GM19023 (cell line): ENCODE measurements at regions not wholly inside any gene's neighbourhood (a gene's known extent, or its start where the extent isn't known, plus 50 kb on each side); places are given as distances from the start of the nearest gene placed in this dataset.

Source experiments
- ATAC-seq: cut with Tn5 transposase; IDR thresholded peaks from one replicate; pipeline ENCODE4 v1.9.1; 2021; ENCODE audit warnings: mild to moderate bottlenecking, moderate library complexity; ENCODE audit not compliant: unreplicated experiment

GRCh38 chr2:183607995-183608394, 483.8 kb downstream of the NUP35 start:
- ATAC-seq: no peak

DNA sequence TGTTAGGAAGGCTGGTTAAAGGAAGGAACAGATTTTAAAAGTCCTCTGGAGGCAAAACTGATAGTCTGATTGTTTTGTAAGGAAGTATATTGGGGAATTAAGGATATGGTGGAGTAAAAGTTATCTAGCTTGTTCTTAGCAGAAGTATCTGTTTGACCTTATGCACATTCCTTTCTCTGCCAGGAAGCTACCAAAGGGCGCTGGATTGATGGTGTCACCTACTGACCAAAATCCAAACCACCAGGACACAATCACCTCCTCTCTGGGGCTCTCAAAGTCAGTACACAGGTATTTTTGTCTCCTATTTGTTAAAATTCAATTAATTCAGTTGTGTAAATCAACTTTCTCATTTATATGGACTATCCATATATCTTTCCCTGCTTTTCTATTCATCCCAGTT, 484.5 kb downstream of the NUP35 start:
- no peak for ATAC-seq

- no peak for ATAC-seq
Observed at GRCh38 chr2:183610724-183611123, 486.5 kb downstream of the NUP35 start.

- no peak for ATAC-seq
Observed at GRCh38 chr2:183614799-183615435, 490.7 kb downstream of the NUP35 start.

DNA sequence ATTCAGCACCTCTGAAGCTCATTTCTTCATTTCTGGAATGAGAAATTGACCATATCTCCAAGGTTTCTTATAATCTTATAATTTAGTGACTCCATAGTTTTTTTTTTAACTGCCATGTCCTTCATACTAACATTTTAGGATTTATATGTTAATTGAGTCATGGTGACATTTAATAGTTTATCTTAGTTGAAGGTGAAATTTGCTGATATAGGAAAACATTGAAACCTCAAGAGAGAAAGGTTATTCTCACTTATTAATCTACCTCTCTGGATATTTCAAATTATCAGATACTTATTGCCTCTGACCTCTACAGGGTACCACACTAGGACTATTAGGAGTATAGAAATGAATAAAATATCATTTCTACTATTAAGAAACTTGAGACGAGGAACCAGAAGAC, 499.0 kb downstream of the NUP35 start:
- no peak for ATAC-seq

- ATAC-seq: no peak
Observed at GRCh38 chr2:183630964-183631363, 506.7 kb downstream of the NUP35 start.

DNA sequence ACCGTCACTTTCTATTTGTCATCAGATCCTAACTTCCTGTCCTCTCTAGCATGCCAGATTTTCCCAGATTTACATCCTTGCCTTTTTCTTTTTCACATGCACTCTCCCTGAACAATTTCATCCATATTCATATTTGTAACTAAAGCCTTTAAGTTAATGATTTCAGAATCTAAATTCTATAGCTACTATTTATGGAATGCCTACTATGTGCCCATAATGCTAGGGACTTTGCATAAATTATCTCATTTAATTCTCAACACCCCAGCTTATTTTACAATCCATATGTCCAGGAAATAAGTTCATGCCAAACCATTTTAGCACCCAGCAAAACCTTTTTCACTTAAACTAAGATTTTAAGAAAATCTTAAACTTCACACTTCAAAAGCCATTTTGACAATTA, 531.9 kb downstream of the NUP35 start:
- ATAC-seq: no peak

GRCh38 chr2:183665425-183665824, 541.2 kb downstream of the NUP35 start:
- ATAC-seq: no peak

GRCh38 chr2:183666031-183666430, 541.8 kb downstream of the NUP35 start:
- no peak for ATAC-seq

- ATAC-seq: no peak
Observed at GRCh38 chr2:183671233-183671632, 547.0 kb downstream of the NUP35 start.

DNA sequence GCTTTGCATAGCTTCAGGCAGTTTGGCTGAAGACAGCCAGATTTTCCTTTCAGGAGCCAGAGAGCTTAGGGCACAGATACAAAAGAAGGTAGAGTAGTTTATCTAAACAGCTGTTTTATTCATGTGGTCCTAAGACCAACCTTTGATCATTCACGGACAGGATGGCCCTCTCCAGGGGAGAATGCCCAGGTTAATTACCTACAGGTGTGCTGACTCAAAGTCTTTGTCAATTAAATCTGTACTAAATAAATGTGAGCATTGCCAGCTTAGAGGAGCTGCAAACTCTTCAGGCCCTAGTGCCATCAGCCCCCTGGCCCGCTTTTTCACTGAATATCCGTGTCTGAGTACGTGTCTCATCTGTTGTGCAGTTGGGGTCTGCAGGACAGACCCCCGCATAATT, 554.7 kb downstream of the NUP35 start:
- no peak for ATAC-seq

- no peak for ATAC-seq
Observed at GRCh38 chr2:183680573-183680972, 556.3 kb downstream of the NUP35 start.

DNA sequence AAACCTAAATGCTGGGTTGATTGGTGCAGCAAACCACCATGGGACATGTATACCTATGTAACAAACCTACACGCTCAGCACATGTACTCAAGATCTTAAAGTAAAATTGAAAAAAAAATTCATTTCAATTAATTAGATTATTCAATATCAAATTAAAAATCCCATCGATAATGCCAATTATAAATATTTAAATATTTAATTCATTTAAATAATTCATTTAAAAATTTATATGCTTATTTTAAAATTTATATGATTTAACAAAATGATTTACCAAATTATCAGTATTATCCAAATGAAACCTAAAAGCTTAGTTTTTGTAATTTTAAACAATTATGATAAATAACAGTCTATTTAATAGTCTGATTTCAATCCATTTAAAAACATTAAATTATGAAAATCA, 560.4 kb downstream of the NUP35 start:
- ATAC-seq: no peak

GRCh38 chr2:183696028-183696427, 571.8 kb downstream of the NUP35 start:
- ATAC-seq: no peak

- ATAC-seq: no peak
Observed at GRCh38 chr2:183709829-183710228, 585.6 kb downstream of the NUP35 start.

DNA sequence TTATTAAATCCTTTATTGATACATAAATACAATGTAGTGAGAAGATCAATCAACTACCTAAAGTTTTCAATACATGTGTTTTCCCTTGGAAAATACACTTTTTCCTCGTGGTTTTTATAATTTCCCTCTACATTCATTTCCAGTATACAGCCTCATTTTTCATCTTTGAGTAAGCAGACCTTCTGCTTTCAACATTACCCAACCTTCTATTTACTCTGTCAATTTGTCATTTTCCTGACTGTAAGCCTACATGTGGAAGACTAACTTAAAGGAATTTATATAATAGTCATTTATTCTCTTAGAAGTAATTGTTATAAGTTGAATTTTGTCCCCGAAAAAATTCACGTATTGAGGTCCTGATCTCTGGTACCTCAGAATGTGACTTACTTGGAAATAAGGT, 594.0 kb downstream of the NUP35 start:
- ATAC-seq: no peak

DNA sequence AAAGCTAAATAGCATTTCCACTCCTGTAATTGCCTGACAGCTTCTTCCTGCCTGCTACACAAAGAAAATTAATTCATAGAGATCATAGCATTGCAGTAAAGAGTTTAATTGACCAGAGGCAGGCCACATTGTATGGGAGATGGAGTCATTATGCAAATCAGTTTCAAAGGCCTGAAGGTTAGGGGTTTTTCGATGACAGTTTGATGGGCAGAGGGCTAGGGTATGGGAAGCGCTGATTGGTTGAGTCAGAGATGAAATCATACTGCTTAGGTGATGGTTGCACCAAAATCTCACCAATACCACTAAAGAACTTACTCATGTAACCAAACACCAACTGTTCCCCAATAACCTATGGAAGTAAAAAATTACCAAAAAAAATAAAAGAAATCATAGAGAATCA, 599.0 kb downstream of the NUP35 start:
- ATAC-seq: no peak

DNA sequence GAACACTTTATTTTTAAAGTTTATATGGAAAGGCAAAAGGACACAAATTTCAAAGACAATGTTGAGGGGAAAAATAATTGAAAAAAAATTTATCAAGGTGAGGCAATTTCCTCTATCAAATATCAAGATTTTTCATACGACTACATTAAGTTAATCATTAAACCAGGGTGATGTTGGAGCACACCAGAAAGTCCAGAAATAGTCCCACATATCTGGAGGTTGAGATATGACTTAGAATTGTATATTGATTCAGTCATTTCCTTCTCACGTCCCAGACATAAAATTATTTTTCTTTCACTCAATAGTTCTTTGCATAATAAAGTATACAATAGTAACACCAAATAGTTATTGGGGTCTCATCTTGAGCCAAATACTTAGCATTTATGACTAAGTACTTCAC, 605.1 kb downstream of the NUP35 start:
- no peak for ATAC-seq

GRCh38 chr2:183740241-183740640, 616.0 kb downstream of the NUP35 start:
- no peak for ATAC-seq

DNA sequence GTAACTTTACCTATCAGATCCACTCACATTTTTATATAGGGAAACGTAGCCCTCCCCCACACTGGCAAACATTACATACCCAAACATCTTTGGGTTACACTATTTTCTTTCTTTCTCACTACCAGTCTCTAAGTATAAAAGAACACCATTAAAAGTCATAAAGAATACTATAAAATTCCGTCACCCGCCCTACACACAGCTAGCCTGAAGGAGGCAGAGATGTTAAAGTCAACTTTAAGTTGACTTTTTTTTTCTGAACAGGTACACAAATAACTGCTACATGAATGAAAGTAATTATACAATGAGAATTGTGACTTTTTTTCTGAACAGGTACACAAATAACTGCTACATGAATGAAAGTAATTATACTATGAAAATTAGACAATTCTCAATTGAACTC, 628.3 kb downstream of the NUP35 start:
- ATAC-seq: no peak

GRCh38 chr2:183759033-183759432, 634.8 kb downstream of the NUP35 start:
- no peak for ATAC-seq

GRCh38 chr2:183773775-183774174, 649.5 kb downstream of the NUP35 start:
- ATAC-seq: no peak

- no peak for ATAC-seq
Observed at GRCh38 chr2:183780072-183780471, 655.8 kb downstream of the NUP35 start.
